LNCaP clone FGC (cell line): ENCODE measurements at regions not wholly inside any gene's neighbourhood (a gene's known extent, or its start where the extent isn't known, plus 50 kb on each side); places are given as distances from the start of the nearest gene placed in this dataset.

Experiments used
- DNase-seq: peaks from one replicate; pipeline ENCODE4 v3.0.0-alpha.2; 2011; ENCODE audit warnings: low read depth
- H3K4me3 ChIP-seq: 2 replicates; pipeline ENCODE4 v1.5.1; 2011; ENCODE audit warnings: mild to moderate bottlenecking, low read depth, low read length, control low read depth
- TF ChIP-seq, protein P1 (sequence below): IDR thresholded peaks from 2 replicates; pipeline ENCODE4 v1.5.1; 2012; ENCODE audit warnings: mild to moderate bottlenecking; ENCODE audit not compliant: control insufficient read depth, insufficient read depth; ENCODE audit errors: extremely low read depth

DNA sequence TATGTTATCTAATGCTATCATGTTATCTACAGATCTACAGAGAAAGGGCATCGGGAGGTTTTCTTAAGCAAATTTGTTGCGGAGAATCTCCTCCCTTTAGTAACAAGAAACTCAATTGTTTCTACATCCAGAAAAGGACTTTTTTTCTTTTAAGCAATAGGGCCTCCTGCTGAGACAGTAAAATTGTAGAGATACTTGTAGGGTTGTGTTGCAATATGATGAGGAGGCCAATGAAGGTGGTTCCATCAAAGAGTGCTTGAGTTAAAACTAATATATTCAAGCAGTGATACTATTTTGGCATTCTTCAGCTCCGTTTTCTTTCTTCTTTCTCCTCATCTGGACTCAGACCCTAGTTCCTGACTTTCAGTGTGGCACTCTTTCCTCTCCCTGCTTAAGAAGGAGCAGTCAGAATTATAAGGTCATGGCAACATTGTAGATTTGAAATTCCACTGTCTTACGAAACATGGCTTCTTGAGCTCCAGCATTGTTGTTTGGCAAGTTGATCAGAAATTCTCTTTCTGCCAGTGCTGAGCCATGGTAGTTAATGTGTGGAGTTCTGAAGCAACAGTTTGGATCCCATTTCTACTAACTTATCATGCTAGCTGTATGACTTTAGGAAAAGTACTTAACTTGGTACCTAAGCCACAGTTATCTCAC lies 202.0 kb upstream of the SLC14A2 start:
- TF ChIP-seq, protein P1, sequence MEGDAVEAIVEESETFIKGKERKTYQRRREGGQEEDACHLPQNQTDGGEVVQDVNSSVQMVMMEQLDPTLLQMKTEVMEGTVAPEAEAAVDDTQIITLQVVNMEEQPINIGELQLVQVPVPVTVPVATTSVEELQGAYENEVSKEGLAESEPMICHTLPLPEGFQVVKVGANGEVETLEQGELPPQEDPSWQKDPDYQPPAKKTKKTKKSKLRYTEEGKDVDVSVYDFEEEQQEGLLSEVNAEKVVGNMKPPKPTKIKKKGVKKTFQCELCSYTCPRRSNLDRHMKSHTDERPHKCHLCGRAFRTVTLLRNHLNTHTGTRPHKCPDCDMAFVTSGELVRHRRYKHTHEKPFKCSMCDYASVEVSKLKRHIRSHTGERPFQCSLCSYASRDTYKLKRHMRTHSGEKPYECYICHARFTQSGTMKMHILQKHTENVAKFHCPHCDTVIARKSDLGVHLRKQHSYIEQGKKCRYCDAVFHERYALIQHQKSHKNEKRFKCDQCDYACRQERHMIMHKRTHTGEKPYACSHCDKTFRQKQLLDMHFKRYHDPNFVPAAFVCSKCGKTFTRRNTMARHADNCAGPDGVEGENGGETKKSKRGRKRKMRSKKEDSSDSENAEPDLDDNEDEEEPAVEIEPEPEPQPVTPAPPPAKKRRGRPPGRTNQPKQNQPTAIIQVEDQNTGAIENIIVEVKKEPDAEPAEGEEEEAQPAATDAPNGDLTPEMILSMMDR, result no peak
- no peak overlapping the region for H3K4me3 ChIP-seq
- DNase-seq, result no peak

DNA sequence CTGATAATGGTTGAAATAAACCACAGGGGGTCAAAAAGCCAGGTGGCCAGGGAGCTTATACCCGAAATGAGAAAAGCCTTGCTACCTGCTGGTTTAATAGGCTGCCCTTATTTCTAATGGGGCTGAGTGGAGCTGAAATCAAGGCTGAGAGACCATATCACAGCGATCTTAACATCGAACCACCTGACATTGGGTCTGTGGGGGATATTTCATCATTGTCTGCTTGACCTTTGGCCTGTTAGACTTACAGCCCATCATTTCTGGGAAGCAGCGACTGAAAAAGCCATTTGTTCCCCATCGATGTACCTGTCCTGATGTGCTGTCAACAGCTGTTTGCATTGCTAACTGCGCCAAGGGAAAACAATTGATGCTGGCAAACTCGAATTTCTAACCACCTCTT lies 199.7 kb upstream of the SLC14A2 start:
- DNase-seq, result no peak
- TF ChIP-seq, protein P1, result no peak

DNA sequence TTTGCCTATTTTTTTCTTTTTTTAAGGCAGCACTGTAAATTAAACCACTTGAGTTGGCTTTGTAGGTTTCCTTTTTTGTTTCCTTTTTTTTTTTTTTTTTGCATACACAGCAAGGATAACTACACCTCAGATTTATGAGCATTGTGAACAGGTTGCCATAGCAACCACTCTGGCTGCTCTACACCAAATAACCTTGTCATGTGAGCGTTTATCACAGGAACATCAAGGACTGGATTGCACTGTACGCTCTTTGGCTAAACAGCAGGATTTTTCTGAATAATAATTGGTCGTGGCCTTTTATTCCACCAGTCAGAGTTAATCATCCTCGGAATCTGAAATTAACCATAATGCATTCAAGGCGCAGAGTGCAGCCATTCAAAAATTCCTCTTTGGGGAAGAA lies 199.1 kb upstream of the SLC14A2 start:
- TF ChIP-seq, protein P1, result no peak
- DNase-seq, result peak; percentile 95
- no peak overlapping the region; the same call in 1 of the 2 replicates for H3K4me3 ChIP-seq

More for the DNA sequence above, 199.7 kb upstream of the SLC14A2 start:
- H3K4me3 ChIP-seq, result no peak overlapping the region

DNA sequence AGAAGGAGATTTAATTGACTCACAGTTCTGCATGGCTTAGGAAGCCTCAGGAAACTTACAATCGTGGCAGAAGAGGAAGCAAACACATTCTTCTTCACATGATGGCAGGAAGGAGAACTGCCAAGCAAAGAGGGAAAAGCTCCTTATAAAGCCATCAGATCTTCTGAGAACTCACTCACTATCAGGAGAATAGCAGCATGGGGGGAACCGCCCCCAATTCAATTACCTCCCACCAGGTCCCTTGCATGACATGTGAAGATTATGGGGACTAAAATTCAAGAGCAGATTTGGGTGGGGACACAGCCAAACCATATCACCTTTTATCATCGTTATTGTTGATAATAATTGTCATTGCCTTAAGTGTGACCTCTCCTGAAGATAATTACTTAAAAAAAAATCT lies 197.9 kb upstream of the SLC14A2 start:
- no peak for DNase-seq
- TF ChIP-seq, protein P1, result no peak
- no peak overlapping the region for H3K4me3 ChIP-seq

DNA sequence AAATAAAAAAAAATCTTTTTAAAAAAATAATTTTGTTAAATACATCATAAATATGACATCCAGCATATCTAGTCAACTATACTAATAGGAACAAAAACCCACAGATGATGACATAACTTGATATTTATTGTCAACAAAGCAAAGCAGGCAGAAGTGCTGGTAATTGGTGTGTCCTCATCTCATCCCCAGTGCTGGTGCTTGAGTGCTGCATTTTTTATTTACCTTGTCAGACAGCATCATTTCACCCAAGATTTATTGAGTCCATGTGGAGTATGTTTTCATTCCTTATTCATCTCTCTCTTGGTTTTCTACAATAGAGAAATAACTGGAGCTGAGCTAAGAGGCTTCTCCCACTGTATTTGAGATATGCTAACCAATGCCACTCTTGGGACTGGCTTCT lies 191.6 kb upstream of the SLC14A2 start:
- H3K4me3 ChIP-seq, result no peak overlapping the region
- TF ChIP-seq, protein P1, result no peak
- no peak for DNase-seq

GRCh38 chr18:45430041-45430440 lies 185.2 kb upstream of the SLC14A2 start:
- no peak for DNase-seq

More at GRCh38 chr18:45430041-45430440, 185.2 kb upstream of the SLC14A2 start:
- TF ChIP-seq, protein P1, result no peak
- no peak overlapping the region for H3K4me3 ChIP-seq
